ENCODE measurements at regions not wholly inside any gene's neighbourhood (a gene's known extent, or its start where the extent isn't known, plus 50 kb on each side); places are given as distances from the start of the nearest gene placed in this dataset.

DNA sequence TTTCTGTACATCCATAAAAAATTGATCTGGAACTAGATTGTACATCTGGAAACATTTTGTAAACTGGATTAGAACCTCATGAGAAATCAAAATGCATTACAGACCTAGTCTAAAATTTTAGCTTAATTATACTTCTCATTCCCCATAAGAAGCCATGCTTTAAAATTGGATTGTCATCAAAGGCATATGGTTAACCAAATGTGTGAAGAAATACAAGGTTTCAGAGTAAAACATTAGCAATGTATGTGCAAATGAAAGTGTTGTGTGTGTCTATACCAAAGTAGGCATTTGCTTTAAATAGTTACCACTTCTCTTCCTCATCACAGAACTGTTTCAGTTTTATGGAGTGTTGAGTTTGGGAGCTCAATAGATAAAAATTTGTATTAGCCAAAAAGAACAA is 968.7 kb downstream of the EPHA3 start:
- TF ChIP-seq POLR2A (IDR thresholded peaks at IDR 0.05), result no peak
- TF ChIP-seq, protein P1, sequence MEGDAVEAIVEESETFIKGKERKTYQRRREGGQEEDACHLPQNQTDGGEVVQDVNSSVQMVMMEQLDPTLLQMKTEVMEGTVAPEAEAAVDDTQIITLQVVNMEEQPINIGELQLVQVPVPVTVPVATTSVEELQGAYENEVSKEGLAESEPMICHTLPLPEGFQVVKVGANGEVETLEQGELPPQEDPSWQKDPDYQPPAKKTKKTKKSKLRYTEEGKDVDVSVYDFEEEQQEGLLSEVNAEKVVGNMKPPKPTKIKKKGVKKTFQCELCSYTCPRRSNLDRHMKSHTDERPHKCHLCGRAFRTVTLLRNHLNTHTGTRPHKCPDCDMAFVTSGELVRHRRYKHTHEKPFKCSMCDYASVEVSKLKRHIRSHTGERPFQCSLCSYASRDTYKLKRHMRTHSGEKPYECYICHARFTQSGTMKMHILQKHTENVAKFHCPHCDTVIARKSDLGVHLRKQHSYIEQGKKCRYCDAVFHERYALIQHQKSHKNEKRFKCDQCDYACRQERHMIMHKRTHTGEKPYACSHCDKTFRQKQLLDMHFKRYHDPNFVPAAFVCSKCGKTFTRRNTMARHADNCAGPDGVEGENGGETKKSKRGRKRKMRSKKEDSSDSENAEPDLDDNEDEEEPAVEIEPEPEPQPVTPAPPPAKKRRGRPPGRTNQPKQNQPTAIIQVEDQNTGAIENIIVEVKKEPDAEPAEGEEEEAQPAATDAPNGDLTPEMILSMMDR (IDR thresholded peaks at IDR 0.05), result no peak
